HG03354 (cell line): ENCODE measurements at regions not wholly inside any gene's neighbourhood (a gene's known extent, or its start where the extent isn't known, plus 50 kb on each side); places are given as distances from the start of the nearest gene placed in this dataset.

ENCODE experiments used
- ATAC-seq: cut with Tn5 transposase; IDR thresholded peaks from one replicate; pipeline ENCODE4 v1.9.1; 2021; ENCODE audit warnings: mild to moderate bottlenecking; ENCODE audit not compliant: unreplicated experiment, poor library complexity, severe bottlenecking

DNA sequence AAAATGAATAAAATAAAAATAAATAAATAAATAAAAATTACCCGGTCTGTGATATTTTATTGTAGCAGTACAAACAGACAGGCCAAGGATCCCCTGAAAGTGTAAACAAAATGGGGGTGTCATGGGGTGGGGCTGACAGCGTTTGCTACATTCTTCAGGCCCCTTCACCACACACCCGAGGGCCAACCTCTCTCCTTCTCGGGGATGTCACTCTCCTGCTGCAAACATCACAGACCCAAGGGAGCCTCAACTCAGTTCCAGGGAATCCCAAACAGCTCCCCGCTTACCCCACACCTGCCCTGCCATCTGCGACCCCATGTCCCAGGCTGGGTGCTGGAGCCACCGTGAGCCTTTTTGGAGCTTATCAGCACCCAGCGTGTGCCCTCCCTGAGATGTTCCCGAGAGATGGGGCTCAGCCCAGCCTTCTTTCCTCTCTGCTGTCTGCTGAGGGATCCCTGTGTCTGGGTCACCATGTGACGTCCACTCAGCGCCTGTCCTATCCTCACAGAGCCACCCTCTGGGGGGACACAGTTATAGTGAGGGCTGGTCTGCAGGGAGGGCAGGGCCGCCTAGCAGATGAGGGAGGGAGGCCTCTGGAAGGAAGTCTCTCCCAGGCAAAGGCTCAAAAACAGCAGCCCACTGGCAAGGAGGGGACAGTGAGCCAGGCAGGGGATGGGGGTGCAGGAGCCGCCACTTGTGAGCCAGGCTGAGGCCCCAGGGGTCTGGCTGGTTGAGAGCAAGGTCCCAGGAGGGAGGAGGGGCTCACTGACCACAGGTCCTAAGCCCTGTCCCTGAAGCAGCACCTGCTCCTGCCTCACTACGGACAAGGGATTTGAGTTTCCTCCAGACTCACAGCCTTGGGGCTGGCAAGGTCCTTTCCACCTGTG lies 1041.6 kb downstream of the BRD1 start:
- no peak for ATAC-seq

- ATAC-seq = no peak
Measured at GRCh38 chr22:48784701-48785503, 1042.8 kb downstream of the BRD1 start.

DNA sequence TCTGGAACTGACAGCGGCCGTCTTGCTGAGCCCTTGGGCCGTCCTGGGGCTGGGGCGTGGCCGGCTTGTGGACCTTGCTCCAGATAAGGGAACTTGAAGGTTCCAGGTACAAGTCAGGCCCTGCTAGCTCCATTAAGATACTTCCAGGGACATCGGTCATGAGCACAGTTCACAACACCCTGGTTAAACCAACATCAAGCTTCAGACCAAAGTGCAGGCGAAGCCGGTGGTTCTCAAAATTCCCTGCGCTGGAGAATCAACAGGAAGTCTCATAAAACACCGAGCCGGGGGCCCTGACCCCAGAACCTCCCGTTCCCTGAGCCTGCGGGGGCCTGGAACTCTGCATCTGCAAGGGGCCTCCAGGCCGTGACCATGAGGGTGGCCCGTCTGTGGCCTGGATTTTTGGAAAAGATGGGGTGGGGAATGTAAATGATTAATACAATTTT lies 1043.8 kb downstream of the BRD1 start:
- ATAC-seq = no peak

- ATAC-seq = no peak
Measured at GRCh38 chr22:48782811-48783511, 1044.7 kb downstream of the BRD1 start.

GRCh38 chr22:48782326-48782725 lies 1045.3 kb downstream of the BRD1 start:
- no peak for ATAC-seq

DNA sequence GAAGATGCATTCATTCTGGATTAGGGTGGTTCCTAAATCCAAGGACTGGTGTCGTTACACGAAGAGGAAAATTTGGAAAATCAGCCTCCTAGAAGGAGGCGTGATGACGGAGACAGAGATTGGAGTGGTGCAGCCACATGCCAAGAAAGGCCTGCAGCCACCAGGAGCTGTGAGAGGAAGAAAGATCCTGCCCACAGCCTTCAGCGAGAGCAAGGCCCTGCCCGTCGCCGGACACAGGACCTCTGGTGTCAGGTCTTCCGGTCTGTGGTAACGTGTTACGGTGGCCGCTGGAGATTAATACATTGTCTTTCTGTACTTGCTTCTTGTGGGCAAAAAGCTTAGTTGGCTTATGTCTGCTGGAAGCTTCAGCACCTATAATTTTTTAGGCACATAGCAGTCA lies 1045.8 kb downstream of the BRD1 start:
- no peak for ATAC-seq

DNA sequence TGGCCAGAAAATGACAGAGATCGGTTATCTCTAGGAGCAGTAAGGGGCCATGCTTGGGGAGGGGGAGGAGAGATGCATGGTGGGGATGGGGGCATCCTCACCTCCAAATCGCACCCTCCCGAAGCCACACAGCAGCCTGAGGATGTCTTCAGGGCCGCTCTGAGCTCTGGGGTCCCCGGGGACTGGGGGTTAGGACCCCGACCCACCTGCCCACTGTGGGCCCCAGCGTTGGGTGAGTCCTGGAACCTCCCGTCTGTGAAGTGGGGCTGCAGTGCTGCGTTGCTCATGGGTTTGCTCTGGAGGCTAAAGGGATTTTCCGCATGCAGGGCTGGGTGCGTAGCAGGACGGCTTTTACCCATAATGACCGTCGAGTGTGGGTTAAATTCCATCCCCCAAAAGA lies 1046.3 kb downstream of the BRD1 start:
- ATAC-seq = no peak

GRCh38 chr22:48780597-48781277 lies 1046.9 kb downstream of the BRD1 start:
- no peak for ATAC-seq

DNA sequence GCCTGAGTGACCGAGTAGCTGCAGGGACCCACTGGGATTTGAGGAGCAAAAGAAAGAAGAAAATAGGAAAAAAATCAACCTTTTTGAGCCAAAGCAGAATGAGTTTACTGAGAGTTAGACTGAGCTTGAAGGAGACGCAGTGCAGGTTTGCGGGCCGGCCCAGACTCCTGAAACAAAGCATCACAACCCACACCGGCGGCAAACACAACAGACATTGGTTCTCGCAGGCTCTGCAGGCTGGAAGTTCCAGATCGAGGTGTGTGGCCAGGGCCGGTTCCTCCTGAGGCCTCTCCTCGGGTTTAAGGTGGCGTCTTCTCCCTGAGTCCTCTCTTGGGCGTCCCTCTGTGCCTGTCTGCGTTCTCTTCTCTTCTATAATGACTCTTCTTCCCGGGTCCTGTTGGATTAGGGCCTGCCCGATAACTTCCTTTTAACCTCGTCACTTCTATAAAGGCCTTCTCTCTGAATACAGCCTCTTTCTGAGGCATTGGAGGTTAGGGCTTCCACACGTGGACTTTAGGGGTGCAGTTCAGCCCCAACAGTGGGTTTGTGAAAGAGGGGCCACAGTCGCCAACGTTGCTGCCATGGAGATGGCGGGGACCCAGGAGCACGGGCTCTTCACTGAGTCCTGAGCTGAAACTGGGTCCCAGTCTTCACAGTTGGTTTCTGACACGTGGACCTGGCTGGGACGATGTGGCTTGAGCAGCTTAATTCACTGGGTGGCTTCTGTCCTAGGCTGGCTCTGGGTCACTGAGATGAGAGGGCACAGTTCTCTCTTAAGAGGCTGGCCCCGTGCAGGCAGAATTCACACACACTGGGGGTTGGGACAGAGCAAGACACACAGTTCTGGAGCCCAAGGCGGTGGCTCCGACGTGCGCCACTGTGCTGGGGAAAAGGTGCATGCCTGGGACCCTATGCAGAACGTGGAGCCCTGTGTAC lies 1047.7 kb downstream of the BRD1 start:
- ATAC-seq = no peak

- no peak for ATAC-seq
Measured at GRCh38 chr22:48779211-48779643, 1048.4 kb downstream of the BRD1 start.

GRCh38 chr22:48778308-48779195 lies 1049.1 kb downstream of the BRD1 start:
- ATAC-seq = no peak

DNA sequence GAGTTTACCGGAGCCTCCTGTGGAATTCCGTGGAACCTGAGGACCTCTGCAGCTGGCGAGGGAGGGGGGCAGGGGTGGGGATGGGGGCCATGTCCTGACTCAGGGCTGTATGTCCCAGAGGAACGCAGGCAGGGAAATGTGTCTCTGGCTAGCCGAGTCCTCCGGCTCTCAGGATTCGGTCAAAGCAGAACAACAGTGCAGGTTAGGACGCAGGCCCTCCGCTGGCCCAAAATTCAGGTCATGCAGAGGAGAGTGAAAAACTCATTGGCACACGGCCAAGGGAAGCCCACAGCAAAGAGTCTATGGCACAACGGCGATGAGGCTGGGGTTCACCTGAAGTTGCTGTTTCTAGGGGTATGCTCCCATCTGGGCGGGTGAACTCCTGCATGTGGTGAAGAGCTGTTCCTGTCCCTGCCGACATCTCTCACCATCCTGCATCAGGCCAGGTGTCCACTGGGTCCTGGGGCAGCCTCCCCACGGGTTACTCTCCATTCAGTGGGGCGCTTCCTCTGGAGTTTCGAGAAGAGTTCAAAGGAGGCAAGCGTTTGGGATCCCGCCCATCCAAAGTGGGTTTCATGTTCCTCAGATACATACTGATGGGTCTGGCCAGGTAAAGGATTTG lies 1055.3 kb downstream of the BRD1 start:
- no peak for ATAC-seq

DNA sequence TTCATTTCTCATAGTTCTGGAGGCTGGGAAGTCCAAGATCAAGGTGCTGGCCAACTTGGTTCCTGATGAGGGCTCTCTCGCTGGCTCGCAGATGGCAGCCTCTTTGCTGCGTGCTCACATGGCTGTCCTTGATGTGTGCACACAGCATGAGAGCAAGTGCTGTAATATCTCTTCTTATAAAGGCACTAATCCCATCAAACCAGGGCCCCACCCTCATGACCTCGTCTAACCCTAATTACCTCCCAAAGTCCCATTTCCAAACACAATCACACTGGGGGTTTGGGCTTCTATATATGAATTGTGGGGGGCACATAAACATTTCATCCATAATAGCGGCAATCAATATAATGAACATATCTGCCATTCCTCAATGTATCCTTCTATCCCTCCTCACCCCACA lies 1062.1 kb downstream of the BRD1 start:
- ATAC-seq = no peak

GRCh38 chr22:48761546-48761945 lies 1066.1 kb downstream of the BRD1 start:
- ATAC-seq = no peak

- ATAC-seq = no peak
Measured at GRCh38 chr22:48760481-48761390, 1066.9 kb downstream of the BRD1 start.
